ENCODE measurements at regions not wholly inside any gene's neighbourhood (a gene's known extent, or its start where the extent isn't known, plus 50 kb on each side); places are given as distances from the start of the nearest gene placed in this dataset.

- TF ChIP-seq MAFK (IDR thresholded peaks at IDR 0.05; ENCODE audit: low read depth, low read length) (no peak), SRF (IDR thresholded peaks at IDR 0.05; ENCODE audit: low read depth, low read length) (no peak), SIN3A (conservative IDR thresholded peaks at IDR 0.05 in 1 of 2, IDR thresholded peaks at IDR 0.05 in 1 of 2; ENCODE audit: low read depth in 1 of 2, low read length in 2 of 2) (no peak), HDAC2 (IDR thresholded peaks at IDR 0.05; ENCODE audit: borderline replicate concordance in 1 of 2, low read depth in 2 of 2, low read length in 2 of 2) (no peak)
Observed at GRCh38 chr5:12419075-12419474, 514.8 kb upstream of the CTNND2 start (continued).

Measured in H1 (cell line).